Right forelimb (tissue), 1 donor: ENCODE measurements at regions not wholly inside any gene's neighbourhood (a gene's known extent, or its start where the extent isn't known, plus 50 kb on each side); places are given as distances from the start of the nearest gene placed in this dataset.

ENCODE experiments used
- DNase-seq: peaks from one replicate; pipeline ENCODE4 v3.0.0-alpha.2; 2018

GRCh38 chr5:133732536-133732935, 120.2 kb upstream of the FSTL4 start:
- no peak for DNase-seq

GRCh38 chr5:133731951-133732350, 119.6 kb upstream of the FSTL4 start:
- DNase-seq = no peak

GRCh38 chr5:133730866-133731265, 118.5 kb upstream of the FSTL4 start:
- DNase-seq = no peak

- DNase-seq = no peak
Measured at GRCh38 chr5:133730346-133730745, 118.0 kb upstream of the FSTL4 start.

- DNase-seq = no peak
Measured at GRCh38 chr5:133729800-133730199, 117.5 kb upstream of the FSTL4 start.

- DNase-seq = no peak
Measured at GRCh38 chr5:133728475-133728874, 116.1 kb upstream of the FSTL4 start.

- DNase-seq = no peak
Measured at GRCh38 chr5:133727636-133728035, 115.3 kb upstream of the FSTL4 start.

- no peak for DNase-seq
Measured at GRCh38 chr5:133723651-133724366, 111.5 kb upstream of the FSTL4 start.

- no peak for DNase-seq
Measured at GRCh38 chr5:133723126-133723525, 110.8 kb upstream of the FSTL4 start.

- no peak for DNase-seq
Measured at GRCh38 chr5:133721365-133721764, 109.0 kb upstream of the FSTL4 start.

GRCh38 chr5:133718457-133718856, 106.1 kb upstream of the FSTL4 start:
- DNase-seq = no peak

- no peak for DNase-seq
Measured at GRCh38 chr5:133716532-133717183, 104.3 kb upstream of the FSTL4 start.

GRCh38 chr5:133715616-133716015, 103.3 kb upstream of the FSTL4 start:
- no peak for DNase-seq

- DNase-seq = no peak
Measured at GRCh38 chr5:133715216-133715615, 102.9 kb upstream of the FSTL4 start.

- DNase-seq = no peak
Measured at GRCh38 chr5:133714161-133714915, 102.0 kb upstream of the FSTL4 start.

- no peak for DNase-seq
Measured at GRCh38 chr5:133713751-133714150, 101.4 kb upstream of the FSTL4 start.

- no peak for DNase-seq
Measured at GRCh38 chr5:133713209-133713608, 100.9 kb upstream of the FSTL4 start.

GRCh38 chr5:133712562-133712961, 100.2 kb upstream of the FSTL4 start:
- DNase-seq = no peak

GRCh38 chr5:133709209-133709725, 96.9 kb upstream of the FSTL4 start:
- DNase-seq = no peak

- no peak for DNase-seq
Measured at GRCh38 chr5:133708331-133708850, 96.0 kb upstream of the FSTL4 start.

- DNase-seq = peak; percentile 23
Measured at GRCh38 chr5:133707629-133708028, 95.3 kb upstream of the FSTL4 start.

GRCh38 chr5:133706506-133707430, 94.4 kb upstream of the FSTL4 start:
- peak; percentile 22 for DNase-seq
